HG03060 (cell line): ENCODE measurements at regions not wholly inside any gene's neighbourhood (a gene's known extent, or its start where the extent isn't known, plus 50 kb on each side); places are given as distances from the start of the nearest gene placed in this dataset.
"Not testable (repeated sequence)": the region's sequence is repeated elsewhere in the genome, so short reads cannot be mapped to it uniquely, and the experiment has no call there.

Experiments
- ATAC-seq: cut with Tn5 transposase; IDR thresholded peaks from one replicate; pipeline ENCODE4 v1.9.1; 2021; ENCODE audit warnings: low read depth, moderate number of reproducible peaks; ENCODE audit not compliant: unreplicated experiment

- no peak for ATAC-seq
Observed at GRCh38 chr7:13604178-13604577, 385.3 kb downstream of the ETV1 start.

DNA sequence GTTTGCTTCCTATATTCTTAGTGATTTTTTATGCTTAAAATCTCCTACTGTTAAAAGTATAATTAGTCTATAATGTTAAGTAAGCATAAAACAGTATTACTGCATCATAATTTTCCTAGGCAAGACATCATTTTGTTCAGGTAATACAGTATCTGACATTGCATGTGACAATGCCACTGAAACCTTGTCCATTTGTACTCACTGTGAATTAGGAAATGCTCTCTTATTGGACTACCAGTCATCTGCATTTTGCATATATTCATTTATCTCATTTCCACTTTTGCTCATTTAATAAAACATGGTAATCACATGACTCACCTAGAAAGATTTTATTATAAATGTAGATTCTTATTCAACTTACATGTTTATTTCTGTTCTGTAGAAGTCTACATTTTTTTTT, 379.1 kb downstream of the ETV1 start:
- ATAC-seq = no peak

DNA sequence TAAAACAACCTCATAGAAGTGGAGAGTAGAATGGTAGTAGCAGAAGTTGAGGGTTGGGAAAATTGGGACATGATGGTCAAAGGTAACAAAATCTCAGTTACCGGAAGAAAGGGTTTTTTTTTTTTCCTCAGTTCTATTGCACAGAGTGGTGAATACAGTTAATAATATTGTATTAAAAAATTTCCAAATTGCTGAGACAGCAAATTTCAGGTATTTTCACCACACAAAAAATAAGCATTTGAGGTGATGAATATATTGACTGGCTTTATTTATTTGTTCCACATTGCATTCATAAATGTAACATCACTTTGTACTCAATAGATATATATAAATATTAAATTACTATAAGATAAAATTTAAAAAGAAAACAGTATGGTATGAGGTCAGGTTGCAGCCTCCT, 373.8 kb downstream of the ETV1 start:
- no peak for ATAC-seq

DNA sequence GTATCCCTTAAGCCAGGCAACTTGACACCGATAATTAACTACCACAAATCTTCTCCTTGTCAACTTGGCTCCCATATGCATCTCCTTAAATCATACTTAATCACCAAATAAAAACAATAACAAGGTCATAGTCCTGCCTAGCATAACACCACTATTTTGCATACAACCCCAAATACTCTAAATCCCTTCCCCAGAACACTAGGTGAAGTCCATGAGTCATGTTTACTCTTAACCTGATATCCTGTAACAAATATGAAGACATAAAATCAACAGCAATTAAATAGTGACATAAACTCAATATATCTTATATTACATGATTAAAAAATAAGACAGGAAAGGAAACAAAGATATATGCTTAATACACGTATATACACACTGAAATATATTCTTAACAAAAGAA, 362.0 kb downstream of the ETV1 start:
- ATAC-seq = no peak

GRCh38 chr7:13628239-13629001, 361.0 kb downstream of the ETV1 start:
- ATAC-seq = no peak

- ATAC-seq = not testable (repeated sequence)
Observed at GRCh38 chr7:13631207-13632049, 358.0 kb downstream of the ETV1 start.

DNA sequence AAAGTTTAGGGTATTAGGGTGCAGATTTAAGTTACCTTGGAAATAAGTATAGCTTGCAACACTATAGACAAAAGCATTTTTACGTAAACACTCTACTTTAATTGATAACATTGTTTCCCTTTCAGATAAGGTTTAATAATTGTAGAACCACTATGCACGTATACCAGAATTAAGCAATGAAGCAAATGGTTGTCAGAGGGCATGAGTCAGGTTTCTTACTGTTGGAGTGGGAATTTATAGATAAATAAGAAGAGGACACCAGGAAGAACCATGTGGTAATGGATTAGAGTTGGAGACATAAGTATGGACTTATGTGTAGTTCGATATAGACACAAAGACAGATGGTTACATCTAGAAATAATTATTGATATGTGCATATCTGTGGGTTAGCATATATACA, 355.6 kb downstream of the ETV1 start:
- ATAC-seq = no peak

- no peak for ATAC-seq
Observed at GRCh38 chr7:13639396-13639795, 350.1 kb downstream of the ETV1 start.

- ATAC-seq = no peak
Observed at GRCh38 chr7:13641714-13642113, 347.8 kb downstream of the ETV1 start.

DNA sequence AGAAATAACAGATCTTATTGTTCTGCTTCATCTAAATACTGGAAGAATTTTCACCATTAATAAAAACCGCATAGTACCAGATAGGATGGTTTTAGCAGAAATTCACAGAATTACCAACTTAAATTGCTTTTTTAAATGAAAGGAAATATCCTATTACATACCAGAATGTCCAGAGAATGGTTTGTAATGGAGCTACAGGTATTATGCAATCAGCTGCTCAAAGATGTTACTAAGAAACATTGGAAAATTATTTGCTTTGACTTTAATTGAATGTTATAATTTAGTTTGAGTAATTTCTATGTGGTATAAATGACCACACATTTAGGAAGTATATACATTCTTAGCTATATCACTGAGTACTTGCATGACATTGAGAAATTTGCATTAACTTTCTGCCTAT, 338.3 kb downstream of the ETV1 start:
- no peak for ATAC-seq

DNA sequence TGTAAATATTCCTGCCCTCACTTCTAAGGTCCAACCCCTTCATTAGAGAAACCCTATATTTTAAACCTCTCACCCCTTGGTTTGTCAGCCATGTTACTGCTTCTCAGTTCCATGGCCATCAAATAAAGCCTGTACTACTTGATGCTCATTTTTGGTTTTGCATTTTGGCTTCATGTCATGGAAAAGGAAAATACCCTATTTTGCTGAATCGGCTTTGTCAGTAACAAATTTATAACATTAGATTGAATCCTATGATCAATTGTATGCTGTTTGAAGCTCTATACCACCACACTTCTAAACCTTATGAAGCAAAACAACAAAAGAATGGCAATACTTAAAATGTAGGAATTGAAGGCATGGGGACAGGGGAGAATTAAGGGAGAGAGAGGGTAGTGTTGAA, 333.1 kb downstream of the ETV1 start:
- no peak for ATAC-seq

- no peak for ATAC-seq
Observed at GRCh38 chr7:13673290-13673689, 316.2 kb downstream of the ETV1 start.

GRCh38 chr7:13682626-13683025, 306.8 kb downstream of the ETV1 start:
- no peak for ATAC-seq

GRCh38 chr7:13687500-13687899, 302.0 kb downstream of the ETV1 start:
- no peak for ATAC-seq

- no peak for ATAC-seq
Observed at GRCh38 chr7:13692548-13692947, 296.9 kb downstream of the ETV1 start.

- no peak for ATAC-seq
Observed at GRCh38 chr7:13702251-13702650, 287.2 kb downstream of the ETV1 start.

GRCh38 chr7:13708670-13709069, 280.8 kb downstream of the ETV1 start:
- no peak for ATAC-seq

GRCh38 chr7:13713092-13713491, 276.4 kb downstream of the ETV1 start:
- ATAC-seq = no peak

DNA sequence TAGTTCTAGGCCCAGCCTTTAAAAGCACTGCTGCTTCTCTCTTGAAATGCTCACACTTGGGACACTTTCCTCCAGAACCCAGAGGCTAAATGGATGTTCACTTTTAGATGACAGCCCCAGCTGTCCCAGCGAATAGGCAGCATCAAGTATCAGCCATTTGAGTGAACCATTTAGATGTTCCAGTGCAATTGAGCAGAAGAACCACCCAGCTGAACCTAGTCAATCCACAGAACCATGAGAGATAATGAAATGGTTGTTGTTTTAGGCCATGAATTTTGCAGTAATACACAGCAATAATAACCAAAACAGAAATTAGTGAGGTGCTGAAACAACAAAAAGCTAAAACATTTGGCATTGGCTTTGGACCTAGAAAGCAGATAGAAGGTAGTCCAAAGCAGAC, 273.9 kb downstream of the ETV1 start:
- ATAC-seq = no peak

DNA sequence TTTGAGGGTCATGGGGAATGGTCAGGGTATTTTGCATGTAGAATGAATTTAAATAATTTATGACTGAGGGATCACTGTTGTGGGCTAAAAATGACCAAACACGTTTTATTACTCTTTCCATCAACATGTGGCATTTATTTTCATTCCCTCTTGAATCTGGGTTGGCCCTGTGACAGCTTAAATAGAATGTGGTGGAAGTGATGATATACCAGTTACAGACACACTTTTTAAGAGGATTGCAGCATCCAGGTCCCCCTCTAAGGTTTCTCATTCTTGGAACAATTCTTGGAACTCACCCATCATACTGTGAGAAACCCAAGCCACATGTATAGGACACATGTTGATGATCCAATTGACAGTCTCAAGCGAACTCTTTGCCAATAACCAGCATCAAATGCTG, 272.4 kb downstream of the ETV1 start:
- no peak for ATAC-seq

- ATAC-seq = no peak
Observed at GRCh38 chr7:13724191-13724976, 265.1 kb downstream of the ETV1 start.
